Body of pancreas (tissue), 4 donors: ENCODE measurements at regions not wholly inside any gene's neighbourhood (a gene's known extent, or its start where the extent isn't known, plus 50 kb on each side); places are given as distances from the start of the nearest gene placed in this dataset.

Experiments used
- CTCF ChIP-seq, 7 experiments: fragments of 450-650 bp in 4 of 7; fragments of 200-600 bp in 3 of 7; sonication (generic) in 3 of 7; IDR thresholded peaks; one replicate each; pipeline ENCODE4 v1.5.1; 2016 to 2019; ENCODE audit warnings: antibody characterized with exemption in 7 of 7
- POLR2A ChIP-seq, 3 donors: fragments of 450-650 bp; IDR thresholded peaks; one replicate each; pipeline ENCODE4 v1.6.1; 2016; ENCODE audit warnings: antibody characterized with exemption in 3 of 3, mild to moderate bottlenecking in 2 of 3

GRCh38 chr6:47138046-47138445 is 95.9 kb upstream of the ADGRF1 start:
- no peak for TF ChIP-seq POLR2A (IDR thresholded peaks at IDR 0.05)
- no peak for TF ChIP-seq CTCF (IDR thresholded peaks at IDR 0.05)
